GM12865 (cell line): ENCODE measurements at regions not wholly inside any gene's neighbourhood (a gene's known extent, or its start where the extent isn't known, plus 50 kb on each side); places are given as distances from the start of the nearest gene placed in this dataset.

Source experiments
- DNase-seq: peaks from one replicate; pipeline ENCODE4 v3.0.0; 2010; ENCODE audit warnings: low read depth
- H3K4me3 ChIP-seq: 2 replicates; pipeline ENCODE4 v1.5.1; 2011; ENCODE audit warnings: mild to moderate bottlenecking, low read depth, low read length, control low read depth
- CTCF ChIP-seq: IDR thresholded peaks from 2 replicates; pipeline ENCODE4 v1.5.1; 2011; ENCODE audit warnings: low read length, control low read depth, low read depth, inconsistent platforms; ENCODE audit not compliant: insufficient read depth; ENCODE audit errors: missing control alignments

- H3K4me3 ChIP-seq: no peak overlapping the region
- TF ChIP-seq CTCF: no peak
- no peak for DNase-seq
Observed at GRCh38 chr2:219947575-219947974, 320.1 kb downstream of the SLC4A3 start.

GRCh38 chr2:219949053-219949452 is 321.6 kb downstream of the SLC4A3 start:
- H3K4me3 ChIP-seq: no peak overlapping the region
- no peak for DNase-seq
- TF ChIP-seq CTCF: no peak

DNA sequence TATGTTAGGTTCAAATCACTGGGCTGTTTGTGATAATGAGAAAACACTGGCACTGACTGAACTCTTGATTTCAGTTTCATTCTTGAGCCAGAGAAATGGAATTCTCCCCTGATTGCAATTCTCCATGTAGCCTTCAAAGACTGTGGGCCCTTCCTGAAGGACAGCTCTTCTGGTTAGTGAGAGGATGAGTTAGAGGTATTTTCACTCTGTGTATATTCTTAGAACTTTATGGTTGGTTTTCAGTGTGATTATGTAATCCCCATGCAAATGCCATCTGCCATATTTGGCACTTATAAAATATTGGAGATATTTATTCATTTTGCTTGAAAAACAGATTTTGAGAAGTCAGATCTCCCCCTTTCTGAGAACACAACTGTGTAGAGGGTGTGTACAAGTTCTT is 323.7 kb downstream of the SLC4A3 start:
- DNase-seq: no peak
- TF ChIP-seq CTCF: no peak

GRCh38 chr2:219954331-219954730 is 326.9 kb downstream of the SLC4A3 start:
- no peak for TF ChIP-seq CTCF
- no peak overlapping the region for H3K4me3 ChIP-seq
- DNase-seq: no peak

More for the DNA sequence above, 323.7 kb downstream of the SLC4A3 start:
- no peak overlapping the region for H3K4me3 ChIP-seq

DNA sequence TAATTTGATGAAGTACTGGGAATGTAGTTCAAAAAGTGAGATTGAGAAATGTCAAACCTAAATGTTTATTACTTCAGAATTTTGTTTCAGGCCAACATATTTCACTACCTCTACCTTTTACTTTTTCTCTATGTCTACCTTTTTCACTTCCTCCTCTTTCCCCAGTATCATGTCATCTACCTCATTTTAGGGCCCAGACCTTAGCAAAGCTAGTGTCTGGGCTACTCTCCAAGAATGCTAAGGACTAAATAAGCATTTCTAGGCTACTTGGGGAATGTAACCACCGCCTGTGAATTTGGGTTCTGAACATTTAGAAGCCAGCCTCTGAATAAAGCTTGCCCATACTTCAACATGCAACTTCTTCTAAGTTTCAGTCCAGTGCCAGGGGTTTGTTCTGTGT is 330.4 kb downstream of the SLC4A3 start:
- H3K4me3 ChIP-seq: no peak overlapping the region
- TF ChIP-seq CTCF: no peak
- DNase-seq: no peak

DNA sequence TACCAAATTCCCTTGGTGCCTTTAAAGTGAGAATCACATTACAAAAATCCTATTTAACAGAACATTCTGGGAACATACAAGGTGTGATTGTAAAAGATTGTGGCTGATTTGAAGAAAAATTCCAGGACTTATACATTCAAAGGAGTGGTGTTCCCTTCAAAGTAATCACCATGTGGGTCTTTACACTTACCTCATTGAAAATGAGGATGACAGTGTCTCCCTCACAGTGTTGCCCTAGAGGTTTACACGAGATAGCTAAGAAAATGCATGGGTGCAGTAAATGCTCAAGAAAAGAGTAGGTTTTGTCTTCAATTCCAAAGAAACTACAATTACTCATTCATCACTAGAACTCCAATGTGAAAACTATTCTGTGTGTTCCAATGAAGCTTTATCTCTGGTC is 331.5 kb downstream of the SLC4A3 start:
- no peak for DNase-seq
- no peak for TF ChIP-seq CTCF
- no peak overlapping the region for H3K4me3 ChIP-seq

GRCh38 chr2:219959471-219959870 is 332.0 kb downstream of the SLC4A3 start:
- no peak for TF ChIP-seq CTCF
- no peak overlapping the region for H3K4me3 ChIP-seq
- DNase-seq: no peak
